Astrocyte (in vitro differentiated cells and primary cell): ENCODE measurements at regions not wholly inside any gene's neighbourhood (a gene's known extent, or its start where the extent isn't known, plus 50 kb on each side); places are given as distances from the start of the nearest gene placed in this dataset.

Source experiments
- DNase-seq: peaks from one replicate; pipeline ENCODE4 v3.0.0-alpha.2; 2010; ENCODE audit warnings: low read depth
- FAIRE-seq: peaks from 2 replicates; lab custom pipeline; 2011; peaks lifted over from hg19 to GRCh38; lab: Jason Lieb, UNC
- H2AFZ ChIP-seq: 2 replicates; pipeline ENCODE4 v1.6.0; 2012; ENCODE audit warnings: low read depth, low read length, inconsistent platforms
- H3K27ac ChIP-seq: 2 replicates; pipeline ENCODE4 v1.5.1; 2011; ENCODE audit warnings: low read depth, low read length, inconsistent platforms
- H3K27me3 ChIP-seq: 2 replicates; pipeline ENCODE4 v1.6.0; 2011; ENCODE audit warnings: low read length, inconsistent platforms; ENCODE audit not compliant: insufficient read depth
- H3K36me3 ChIP-seq: 2 replicates; pipeline ENCODE4 v1.5.1; 2011; ENCODE audit warnings: low read length, inconsistent platforms; ENCODE audit not compliant: insufficient read depth
- H3K4me1 ChIP-seq: 2 replicates; pipeline ENCODE4 v1.5.1; 2011; ENCODE audit warnings: low read length, inconsistent platforms; ENCODE audit not compliant: insufficient read depth
- H3K4me2 ChIP-seq: 2 replicates; pipeline ENCODE4 v1.6.0; 2012; ENCODE audit warnings: low read length, inconsistent platforms
- H3K4me3 ChIP-seq: 2 replicates; pipeline ENCODE4 v1.5.1; 2011; ENCODE audit warnings: low read depth, mild to moderate bottlenecking, low read length, inconsistent platforms; ENCODE audit not compliant: insufficient read depth
- H3K79me2 ChIP-seq: 2 replicates; pipeline ENCODE4 v1.6.0; 2012; ENCODE audit warnings: mild to moderate bottlenecking, low read length, inconsistent platforms; ENCODE audit not compliant: insufficient read depth
- H3K9ac ChIP-seq: 2 replicates; pipeline ENCODE4 v1.6.0; 2012; ENCODE audit warnings: mild to moderate bottlenecking, low read length, inconsistent platforms
- H3K9me3 ChIP-seq: 2 replicates; pipeline ENCODE4 v1.5.1; 2012; ENCODE audit warnings: low read depth, mild to moderate bottlenecking, low read length, inconsistent platforms; ENCODE audit not compliant: insufficient read depth
- H4K20me1 ChIP-seq: 2 replicates; pipeline ENCODE4 v1.6.0; 2012; ENCODE audit warnings: low read length, inconsistent platforms; ENCODE audit not compliant: insufficient read depth
- H3K27ac Mint-ChIP-seq: one replicate; pipeline ENCODE4 v1.8.0; 2021; ENCODE audit warnings: mild to moderate bottlenecking, mixed read lengths; ENCODE audit not compliant: unreplicated experiment
- H3K27me3 Mint-ChIP-seq: one replicate; pipeline ENCODE4 v1.8.0; 2021; ENCODE audit warnings: low read depth, mixed read lengths; ENCODE audit not compliant: unreplicated experiment
- H3K36me3 Mint-ChIP-seq: one replicate; pipeline ENCODE4 v1.8.0; 2021; ENCODE audit warnings: low read depth, mixed read lengths; ENCODE audit not compliant: unreplicated experiment
- H3K4me1 Mint-ChIP-seq: one replicate; pipeline ENCODE4 v1.8.0; 2021; ENCODE audit warnings: low read depth, mixed read lengths; ENCODE audit not compliant: unreplicated experiment
- H3K4me3 Mint-ChIP-seq: one replicate; pipeline ENCODE4 v1.8.0; 2021; ENCODE audit warnings: mild to moderate bottlenecking, moderate library complexity, mixed read lengths; ENCODE audit not compliant: unreplicated experiment
- H3K9me3 Mint-ChIP-seq: one replicate; pipeline ENCODE4 v1.8.0; 2021; ENCODE audit warnings: mild to moderate bottlenecking, mixed read lengths; ENCODE audit not compliant: unreplicated experiment
- EZH2 ChIP-seq: IDR thresholded peaks from 2 replicates; pipeline ENCODE4 v1.6.1; 2012; ENCODE audit warnings: mild to moderate bottlenecking, low read length, inconsistent platforms; ENCODE audit not compliant: insufficient read depth
- TF ChIP-seq, protein P1 (sequence below): IDR thresholded peaks from 2 replicates; pipeline ENCODE4 v1.5.1; 2011; ENCODE audit warnings: low read depth, mild to moderate bottlenecking, inconsistent platforms, low read length, moderate library complexity; ENCODE audit not compliant: insufficient read depth

- H3K27me3 ChIP-seq, result peaks cover 6% of the 10 kb centered on the region
- FAIRE-seq, result no peak
- no peak overlapping the region for H2AFZ ChIP-seq
- H3K27ac ChIP-seq, result no peak overlapping the region
- no peak overlapping the region for H3K4me3 ChIP-seq
- TF ChIP-seq, protein P1, sequence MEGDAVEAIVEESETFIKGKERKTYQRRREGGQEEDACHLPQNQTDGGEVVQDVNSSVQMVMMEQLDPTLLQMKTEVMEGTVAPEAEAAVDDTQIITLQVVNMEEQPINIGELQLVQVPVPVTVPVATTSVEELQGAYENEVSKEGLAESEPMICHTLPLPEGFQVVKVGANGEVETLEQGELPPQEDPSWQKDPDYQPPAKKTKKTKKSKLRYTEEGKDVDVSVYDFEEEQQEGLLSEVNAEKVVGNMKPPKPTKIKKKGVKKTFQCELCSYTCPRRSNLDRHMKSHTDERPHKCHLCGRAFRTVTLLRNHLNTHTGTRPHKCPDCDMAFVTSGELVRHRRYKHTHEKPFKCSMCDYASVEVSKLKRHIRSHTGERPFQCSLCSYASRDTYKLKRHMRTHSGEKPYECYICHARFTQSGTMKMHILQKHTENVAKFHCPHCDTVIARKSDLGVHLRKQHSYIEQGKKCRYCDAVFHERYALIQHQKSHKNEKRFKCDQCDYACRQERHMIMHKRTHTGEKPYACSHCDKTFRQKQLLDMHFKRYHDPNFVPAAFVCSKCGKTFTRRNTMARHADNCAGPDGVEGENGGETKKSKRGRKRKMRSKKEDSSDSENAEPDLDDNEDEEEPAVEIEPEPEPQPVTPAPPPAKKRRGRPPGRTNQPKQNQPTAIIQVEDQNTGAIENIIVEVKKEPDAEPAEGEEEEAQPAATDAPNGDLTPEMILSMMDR, result no peak
- TF ChIP-seq EZH2, result no peak
- no peak overlapping the region for H3K27ac Mint-ChIP-seq
- H3K9ac ChIP-seq, result no peak overlapping the region
- H3K4me1 Mint-ChIP-seq, result no peaks in the 10 kb centered on the region
- no peaks in the 10 kb centered on the region for H3K9me3 ChIP-seq
- H3K4me2 ChIP-seq, result no peak overlapping the region
- DNase-seq, result no peak
- H3K9me3 Mint-ChIP-seq, result peaks cover 6% of the 10 kb centered on the region
- H3K79me2 ChIP-seq, result no peaks in the 10 kb centered on the region
- peaks cover 45% of the 10 kb centered on the region for H3K27me3 Mint-ChIP-seq
- H3K4me3 Mint-ChIP-seq, result no peak overlapping the region
- no peaks in the 10 kb centered on the region for H3K4me1 ChIP-seq
- no peaks in the 10 kb centered on the region for H3K36me3 ChIP-seq
- H3K36me3 Mint-ChIP-seq, result no peaks in the 10 kb centered on the region
- no peaks in the 10 kb centered on the region for H4K20me1 ChIP-seq
Measured at GRCh38 chr3:139738697-139739096, 60.9 kb upstream of the NMNAT3 start.

GRCh38 chr3:139737682-139738361 is 60.0 kb upstream of the NMNAT3 start:
- no peaks in the 10 kb centered on the region for H3K9me3 ChIP-seq
- no peaks in the 10 kb centered on the region for H3K36me3 ChIP-seq
- no peaks in the 10 kb centered on the region for H3K79me2 ChIP-seq
- DNase-seq, result no peak
- H3K9ac ChIP-seq, result no peak overlapping the region
- Mint-ChIP-seq H3K9me3 (peaks cover 8% of the 10 kb centered on the region), H3K36me3 (no peaks in the 10 kb centered on the region), H3K4me1 (no peaks in the 10 kb centered on the region), H3K4me3 (no peak overlapping the region), H3K27ac (no peak overlapping the region), H3K27me3 (peaks cover 54% of the 10 kb centered on the region)
- TF ChIP-seq, protein P1, result no peak
- TF ChIP-seq EZH2, result no peak
- peaks cover 6% of the 10 kb centered on the region for H3K27me3 ChIP-seq
- no peak for FAIRE-seq
- H3K4me1 ChIP-seq, result no peaks in the 10 kb centered on the region
- H2AFZ ChIP-seq, result no peak overlapping the region
- H3K27ac ChIP-seq, result no peak overlapping the region
- H3K4me3 ChIP-seq, result no peak overlapping the region
- no peak overlapping the region for H3K4me2 ChIP-seq
- no peaks in the 10 kb centered on the region for H4K20me1 ChIP-seq

DNA sequence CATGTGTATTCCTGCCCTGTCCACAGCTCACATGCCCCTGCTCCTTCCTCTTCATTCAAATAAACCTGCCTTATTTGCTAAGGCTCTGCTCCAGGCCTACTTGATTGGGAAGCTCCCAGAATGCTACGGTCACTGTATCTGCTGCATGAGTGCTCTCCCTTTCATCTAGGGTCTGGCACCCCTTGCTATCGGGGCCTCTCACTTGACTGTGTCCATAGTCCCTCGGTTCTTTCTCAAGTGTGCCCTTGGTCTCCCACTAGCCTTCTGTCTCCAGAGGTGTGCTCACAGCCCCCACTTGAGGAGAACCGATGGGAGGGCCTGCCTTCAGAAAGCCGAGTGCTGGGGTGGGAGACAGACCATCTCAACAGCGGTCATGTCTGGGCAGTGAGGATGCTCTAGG is 57.4 kb upstream of the NMNAT3 start:
- no peaks in the 10 kb centered on the region for H3K4me1 Mint-ChIP-seq
- H3K79me2 ChIP-seq, result no peaks in the 10 kb centered on the region
- H3K27me3 ChIP-seq, result peaks cover 4% of the 10 kb centered on the region
- H3K36me3 Mint-ChIP-seq, result no peaks in the 10 kb centered on the region
- peaks cover 8% of the 10 kb centered on the region for H3K9me3 Mint-ChIP-seq
- TF ChIP-seq, protein P1, result no peak
- TF ChIP-seq EZH2, result no peak
- H3K36me3 ChIP-seq, result no peaks in the 10 kb centered on the region
- peaks cover 60% of the 10 kb centered on the region for H3K27me3 Mint-ChIP-seq
- no peak overlapping the region for H3K4me2 ChIP-seq
- no peak overlapping the region for H3K9ac ChIP-seq
- H3K27ac ChIP-seq, result no peak overlapping the region
- no peaks in the 10 kb centered on the region for H3K4me1 ChIP-seq
- H3K9me3 ChIP-seq, result no peaks in the 10 kb centered on the region
- no peak overlapping the region for H2AFZ ChIP-seq
- no peak overlapping the region for H3K4me3 ChIP-seq
- no peak overlapping the region for H3K4me3 Mint-ChIP-seq
- FAIRE-seq, result no peak
- no peaks in the 10 kb centered on the region for H4K20me1 ChIP-seq
- DNase-seq, result no peak
- no peak overlapping the region for H3K27ac Mint-ChIP-seq
